ENCODE measurements at regions not wholly inside any gene's neighbourhood (a gene's known extent, or its start where the extent isn't known, plus 50 kb on each side); places are given as distances from the start of the nearest gene placed in this dataset.

DNA sequence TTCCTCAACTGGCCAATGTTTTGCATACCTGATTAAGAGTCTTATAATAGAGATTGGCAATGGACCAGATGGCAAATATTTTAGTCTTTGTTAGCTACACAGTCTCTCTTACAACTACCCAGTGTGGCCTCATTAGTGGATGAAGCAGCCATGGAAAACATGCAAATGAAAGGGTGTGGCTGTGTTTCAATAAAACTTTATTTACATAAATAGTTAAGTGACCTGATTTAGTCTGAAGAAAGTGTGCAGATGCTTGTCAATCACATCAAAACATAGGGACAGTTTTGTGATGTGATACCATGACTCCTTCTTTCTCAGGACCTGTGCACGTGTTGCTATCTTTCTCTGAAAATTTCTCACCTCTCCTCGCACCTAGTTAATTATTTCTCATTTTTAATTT, 309.8 kb upstream of the GRM7 start:
- H3K27me3 ChIP-seq, result no peaks in the 10 kb centered on the region
- H3K9me3 ChIP-seq, result peaks cover 0 to 32% (median 8%) of the 10 kb centered on the region in 11 donors
- 60 to 69% methylated on average over 2 of the region's 2 CpGs for WGBS, 2 donors
- DNase-seq (no peak), ATAC-seq (no peak)
- no peak overlapping the region for H3K4me3 ChIP-seq
- intact Hi-C loops (cut with DNase I), result no loop called here
- no peak overlapping the region for H3K27ac ChIP-seq
- no peaks in the 10 kb centered on the region for H3K4me1 ChIP-seq
- TF ChIP-seq CTCF (IDR thresholded peaks at IDR 0.05), result no peak
- no peaks in the 10 kb centered on the region for H3K36me3 ChIP-seq

DNA sequence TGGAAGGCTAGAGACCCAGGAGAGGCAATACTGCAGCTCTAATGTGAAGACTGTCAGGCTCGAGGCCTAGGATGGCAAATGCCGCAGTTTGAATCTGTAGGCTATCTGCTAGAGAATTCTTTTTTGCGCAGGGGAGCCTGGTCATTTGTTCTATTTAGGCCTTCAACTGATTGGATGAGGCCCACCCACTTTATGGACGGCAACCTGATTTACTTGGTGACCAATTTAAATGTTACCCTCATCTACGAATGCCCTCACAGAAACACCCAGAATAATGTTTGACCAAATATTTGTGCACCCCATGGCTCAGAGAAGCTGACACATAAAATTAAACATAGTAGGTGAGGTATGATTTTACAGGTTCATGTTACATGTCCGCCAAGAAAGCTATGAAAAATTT, 300.7 kb upstream of the GRM7 start:
- DNase-seq, result no peak
- H3K36me3 ChIP-seq, result no peaks in the 10 kb centered on the region

DNA sequence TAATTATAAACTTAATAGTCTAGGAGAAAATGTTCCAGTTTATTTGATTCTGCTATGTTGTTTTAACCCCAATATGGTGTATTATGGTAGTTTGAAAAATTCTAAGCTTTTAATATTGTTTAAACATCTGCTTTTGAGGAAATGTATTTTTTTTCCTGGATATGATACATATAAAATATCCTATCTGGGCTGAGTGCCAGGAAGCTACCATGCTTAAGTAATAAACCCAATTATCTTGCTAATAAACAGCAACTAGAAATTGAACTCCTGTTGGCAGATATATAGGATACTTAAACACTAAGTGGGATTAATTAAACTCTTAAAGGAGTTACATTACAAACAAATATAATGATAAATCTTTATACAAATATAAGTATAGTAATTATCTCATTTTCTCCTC, 293.7 kb upstream of the GRM7 start:
- no peak for TF ChIP-seq CTCF (IDR thresholded peaks at IDR 0.05)

More for the DNA sequence above, 300.7 kb upstream of the GRM7 start:
- Histone ChIP-seq H3K27me3 (no peaks in the 10 kb centered on the region), H3K4me3 (no peak overlapping the region), H3K9me3 (peaks cover 0 to 6% (median 0%) of the 10 kb centered on the region in 11 donors), H3K4me1 (no peaks in the 10 kb centered on the region), H3K27ac (no peak overlapping the region)
- ATAC-seq, result no peak
- no peak for TF ChIP-seq CTCF (IDR thresholded peaks at IDR 0.05)
- 89 to 97% methylated on average over 6 of the region's 6 CpGs for WGBS, 2 donors
- intact Hi-C loops (cut with DNase I), result no loop called here

DNA sequence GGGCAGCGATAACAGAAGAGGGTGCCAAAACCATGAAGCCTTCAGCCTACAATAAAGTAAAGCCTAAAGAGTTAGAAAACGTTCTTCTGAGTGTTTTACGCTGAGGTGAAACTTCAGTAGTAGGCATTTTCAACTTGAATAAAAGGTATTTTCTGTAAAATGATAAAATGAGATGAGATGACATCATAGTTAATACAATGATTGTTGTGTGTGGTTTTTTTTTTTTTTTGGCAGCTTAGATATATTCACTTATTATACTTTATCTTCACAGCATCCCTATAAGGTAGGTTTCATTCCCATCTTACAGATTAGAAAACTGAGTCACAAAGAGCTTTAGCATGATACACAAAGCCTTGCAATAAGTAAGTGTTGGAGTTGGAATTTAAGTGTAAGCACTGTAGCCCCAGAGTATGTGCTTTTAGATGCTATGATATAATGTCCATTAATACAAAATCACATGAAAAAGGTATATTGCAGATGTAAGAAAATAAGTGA, 291.9 kb upstream of the GRM7 start:
- intact Hi-C loops (cut with DNase I), result no loop called here
- Histone ChIP-seq H3K4me3 (no peak overlapping the region), H3K9me3 (peaks cover 0 to 13% (median 0%) of the 10 kb centered on the region in 11 donors), H3K27ac (no peak overlapping the region), H3K27me3 (no peaks in the 10 kb centered on the region), H3K36me3 (no peaks in the 10 kb centered on the region), H3K4me1 (no peaks in the 10 kb centered on the region)
- no peak for TF ChIP-seq CTCF (IDR thresholded peaks at IDR 0.05)
- DNase-seq (no peak), ATAC-seq (no peak)
- 75 to 79% methylated on average over 3 of the region's 3 CpGs for WGBS, 2 donors

More for the DNA sequence above, 293.7 kb upstream of the GRM7 start:
- Histone ChIP-seq H3K27ac (no peak overlapping the region), H3K4me3 (no peak overlapping the region), H3K9me3 (peaks cover 0 to 6% (median 0%) of the 10 kb centered on the region in 11 donors), H3K36me3 (no peaks in the 10 kb centered on the region), H3K27me3 (no peaks in the 10 kb centered on the region), H3K4me1 (no peaks in the 10 kb centered on the region)
- ATAC-seq, result no peak
- DNase-seq, result no peak
- intact Hi-C loops (cut with DNase I), result no loop called here

All from heart right ventricle (tissue), 16 donors.